Omental fat pad (tissue), 3 donors: ENCODE measurements at regions not wholly inside any gene's neighbourhood (a gene's known extent, or its start where the extent isn't known, plus 50 kb on each side); places are given as distances from the start of the nearest gene placed in this dataset.

ENCODE experiments used
- ATAC-seq: fragments of 150-250 bp; one replicate; pipeline ENCODE4 v1.9.1; 2016; ENCODE audit warnings: mild to moderate bottlenecking, moderate library complexity; ENCODE audit not compliant: low FRiP score
- DNase-seq: peaks from one replicate; pipeline ENCODE4 v3.0.0-alpha.2; 2019; ENCODE audit warnings: low spot score
- TF ChIP-seq, protein P1 (sequence below), 3 donors: fragments of 450-650 bp; IDR thresholded peaks; one replicate each; pipeline ENCODE4 v1.5.1; 2016 to 2017; ENCODE audit warnings: antibody characterized with exemption in 3 of 3, mild to moderate bottlenecking in 3 of 3, moderate library complexity in 2 of 3

DNA sequence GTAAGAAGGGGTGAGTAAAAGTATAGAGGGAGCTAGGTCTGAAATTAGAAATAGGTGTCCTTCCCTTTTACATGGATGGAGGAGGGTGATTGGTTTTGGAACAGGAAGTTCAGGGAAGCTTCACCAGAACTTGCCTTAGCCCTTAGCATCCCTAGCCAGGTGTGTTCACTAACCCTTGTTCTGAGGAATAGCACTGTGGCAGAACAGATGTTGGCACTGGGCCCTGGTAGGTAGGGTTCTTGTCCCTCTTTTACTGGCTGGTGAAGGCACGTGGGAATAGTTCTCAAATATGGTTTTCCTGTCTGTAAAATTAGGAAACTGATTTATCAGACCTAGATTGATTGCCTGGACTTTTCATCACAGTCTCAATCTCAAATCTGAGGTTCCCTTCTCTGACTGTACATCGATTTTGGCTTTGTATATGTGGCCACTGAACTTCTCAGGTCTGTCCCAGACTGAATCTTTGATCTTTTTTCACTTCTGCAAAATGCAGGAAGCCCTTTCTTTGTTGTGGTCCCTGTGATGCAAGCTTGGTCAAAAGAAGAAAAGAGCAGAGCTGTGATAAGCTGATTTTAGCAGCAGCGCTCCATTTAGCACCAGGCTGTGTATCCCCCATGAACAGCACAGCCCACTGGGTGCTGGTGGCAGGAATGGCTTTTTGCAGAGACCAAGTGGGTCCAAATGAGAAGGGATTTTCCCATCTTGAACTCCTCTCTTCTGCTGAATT, 86.2 kb upstream of the HTR2A start:
- no peak for ATAC-seq
- TF ChIP-seq, protein P1, sequence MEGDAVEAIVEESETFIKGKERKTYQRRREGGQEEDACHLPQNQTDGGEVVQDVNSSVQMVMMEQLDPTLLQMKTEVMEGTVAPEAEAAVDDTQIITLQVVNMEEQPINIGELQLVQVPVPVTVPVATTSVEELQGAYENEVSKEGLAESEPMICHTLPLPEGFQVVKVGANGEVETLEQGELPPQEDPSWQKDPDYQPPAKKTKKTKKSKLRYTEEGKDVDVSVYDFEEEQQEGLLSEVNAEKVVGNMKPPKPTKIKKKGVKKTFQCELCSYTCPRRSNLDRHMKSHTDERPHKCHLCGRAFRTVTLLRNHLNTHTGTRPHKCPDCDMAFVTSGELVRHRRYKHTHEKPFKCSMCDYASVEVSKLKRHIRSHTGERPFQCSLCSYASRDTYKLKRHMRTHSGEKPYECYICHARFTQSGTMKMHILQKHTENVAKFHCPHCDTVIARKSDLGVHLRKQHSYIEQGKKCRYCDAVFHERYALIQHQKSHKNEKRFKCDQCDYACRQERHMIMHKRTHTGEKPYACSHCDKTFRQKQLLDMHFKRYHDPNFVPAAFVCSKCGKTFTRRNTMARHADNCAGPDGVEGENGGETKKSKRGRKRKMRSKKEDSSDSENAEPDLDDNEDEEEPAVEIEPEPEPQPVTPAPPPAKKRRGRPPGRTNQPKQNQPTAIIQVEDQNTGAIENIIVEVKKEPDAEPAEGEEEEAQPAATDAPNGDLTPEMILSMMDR (IDR thresholded peaks at IDR 0.05), result no peak

DNA sequence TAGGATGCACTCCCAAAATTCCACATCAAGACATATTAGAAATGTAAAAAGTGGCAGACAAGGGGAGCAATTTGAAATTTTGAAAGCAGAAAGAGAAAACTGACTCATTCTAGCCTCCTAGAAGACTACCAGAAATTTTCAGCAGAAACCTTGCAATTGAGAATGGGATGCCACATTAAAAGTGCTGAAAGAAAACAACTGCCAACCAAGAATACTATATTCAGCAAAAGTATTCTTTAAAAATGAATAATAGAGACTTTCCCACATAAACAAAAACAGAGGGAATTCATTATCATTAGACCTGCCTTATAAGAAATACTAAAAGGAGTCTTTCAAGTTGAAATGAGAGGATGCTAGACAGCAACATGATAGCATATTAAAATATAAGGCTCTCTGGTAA, 78.3 kb upstream of the HTR2A start:
- TF ChIP-seq, protein P1 (IDR thresholded peaks at IDR 0.05), result no peak
- no peak for ATAC-seq
- DNase-seq, result no peak

More for the DNA sequence above, 86.2 kb upstream of the HTR2A start:
- no peak for DNase-seq

DNA sequence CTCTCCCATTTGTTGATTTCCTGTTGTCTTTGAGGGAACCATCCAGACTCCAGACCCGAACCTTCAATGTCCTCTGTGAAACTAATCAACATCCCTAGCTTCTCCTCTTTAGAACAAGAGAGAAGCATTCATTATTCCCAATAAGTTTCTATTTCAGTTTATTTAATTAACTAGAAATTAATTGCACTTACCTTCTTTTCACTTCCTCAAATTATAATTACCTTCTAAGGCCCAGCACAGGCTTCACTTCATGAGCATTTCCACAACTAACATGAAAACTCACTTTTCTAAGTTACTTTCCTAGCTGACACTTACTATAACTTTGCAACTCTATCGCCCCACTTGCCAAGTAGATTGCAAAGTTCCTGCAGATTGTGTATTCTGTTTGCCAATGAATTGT, 71.6 kb upstream of the HTR2A start:
- TF ChIP-seq, protein P1 (IDR thresholded peaks at IDR 0.05), result no peak
- DNase-seq (no peak), ATAC-seq (no peak)

DNA sequence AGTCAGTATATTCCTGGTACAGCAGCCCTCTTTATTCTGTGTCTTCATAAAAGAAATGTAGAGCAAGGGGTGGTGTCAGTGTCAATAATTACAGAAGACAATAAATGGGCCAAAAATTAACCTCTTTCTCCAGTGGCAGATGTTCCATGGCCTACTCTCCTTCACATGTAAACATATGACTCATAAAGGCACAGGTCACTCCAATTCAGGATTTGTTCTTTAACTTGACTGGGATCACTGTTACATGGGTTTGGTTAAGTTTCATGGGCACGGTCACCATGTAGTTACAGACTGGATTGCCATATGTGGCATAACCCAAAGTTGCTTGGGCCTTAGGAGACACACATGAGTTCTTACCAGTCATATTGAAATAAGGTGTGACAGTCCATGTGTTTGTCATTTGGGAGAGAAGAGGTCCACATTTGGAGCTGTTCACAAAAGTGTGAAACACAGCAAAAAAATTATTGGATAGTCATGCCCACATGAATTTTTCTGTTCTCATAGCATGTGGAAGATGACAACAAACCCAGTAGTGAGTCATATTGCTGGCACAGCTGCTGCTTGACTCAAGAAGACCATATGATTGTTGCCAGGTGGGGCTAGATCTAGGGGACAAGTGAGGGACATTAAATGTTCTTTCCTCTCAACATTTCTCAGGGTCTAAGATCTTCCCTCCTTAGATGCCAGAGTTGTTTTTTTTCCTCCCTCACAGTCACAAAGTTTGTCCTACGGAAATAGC, 68.1 kb upstream of the HTR2A start:
- no peak for DNase-seq
- no peak for ATAC-seq
- TF ChIP-seq, protein P1 (IDR thresholded peaks at IDR 0.05), result no peak

DNA sequence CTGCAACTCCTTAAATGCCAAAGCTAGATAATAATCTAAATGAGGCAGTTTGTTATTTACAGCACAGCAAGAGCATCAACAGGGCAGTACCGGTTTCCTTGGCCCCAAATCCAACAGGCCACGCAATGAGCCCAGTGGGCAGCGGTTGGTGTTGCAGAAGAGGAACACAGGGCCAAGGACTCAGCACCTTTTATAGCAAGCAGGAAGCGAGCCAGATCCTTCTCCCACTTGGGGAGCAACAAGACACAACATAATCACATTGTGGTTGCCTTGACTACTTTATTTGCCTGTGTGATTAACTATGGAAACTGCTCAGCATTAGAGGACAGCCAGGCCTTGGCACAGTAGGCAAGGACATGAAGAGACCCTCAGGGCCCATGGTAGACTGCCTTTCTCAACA, 67.1 kb upstream of the HTR2A start:
- ATAC-seq (no peak), DNase-seq (no peak)
- TF ChIP-seq, protein P1 (IDR thresholded peaks at IDR 0.05), result no peak

DNA sequence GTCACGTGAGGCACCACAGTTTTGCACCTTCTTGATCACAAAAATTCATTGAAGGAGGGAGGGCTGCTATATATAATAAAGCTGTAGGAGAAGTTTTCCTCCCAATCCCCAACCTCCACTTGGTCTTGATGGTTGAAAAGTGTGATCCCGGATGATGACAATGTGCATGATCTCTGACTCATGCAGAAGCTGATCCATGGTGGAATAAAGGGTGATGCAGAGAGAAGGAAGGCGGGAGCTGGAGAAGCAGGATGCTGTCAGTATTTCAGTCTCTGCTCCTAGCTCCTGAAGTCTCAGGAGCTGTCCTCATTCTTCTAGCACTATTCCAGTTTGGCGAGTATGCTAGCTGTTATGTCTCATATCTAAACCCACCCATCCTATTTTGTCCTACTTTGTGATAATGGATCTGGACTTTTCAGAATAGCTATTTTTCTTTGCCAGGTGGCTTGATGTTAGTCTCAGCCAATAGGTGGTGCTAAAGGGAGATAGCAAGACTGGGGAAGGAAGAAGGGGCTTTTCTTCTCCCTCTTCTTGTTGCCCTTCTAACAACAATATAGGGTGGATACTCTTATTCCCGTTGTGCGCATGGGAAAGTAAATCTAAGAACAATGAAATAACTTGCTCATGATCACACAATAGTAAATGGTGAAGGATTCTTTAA, 65.6 kb upstream of the HTR2A start:
- TF ChIP-seq, protein P1 (IDR thresholded peaks at IDR 0.05), result no peak
- no peak for ATAC-seq
- DNase-seq, result no peak
